ENCODE measurements at regions not wholly inside any gene's neighbourhood (a gene's known extent, or its start where the extent isn't known, plus 50 kb on each side); places are given as distances from the start of the nearest gene placed in this dataset.

- TF ChIP-seq EZH2 (IDR thresholded peaks at IDR 0.05; ENCODE audit: insufficient read depth, poor library complexity, severe bottlenecking) (no peak), EZH2phosphoT487 (IDR thresholded peaks at IDR 0.05; ENCODE audit: insufficient read depth, low read depth) (no peak)
These were observed 640.9 kb upstream of the PLXNA2 start for GRCh38 chr1:208885060-208885459.
